Ureter (tissue), 1 donor: ENCODE measurements at regions not wholly inside any gene's neighbourhood (a gene's known extent, or its start where the extent isn't known, plus 50 kb on each side); places are given as distances from the start of the nearest gene placed in this dataset.
"Not testable (repeated sequence)": the region's sequence is repeated elsewhere in the genome, so short reads cannot be mapped to it uniquely, and the experiment has no call there.

ENCODE experiments used
- DNase-seq: peaks from one replicate; pipeline ENCODE4 v3.0.0-alpha.2; 2020; ENCODE audit warnings: low spot score
- donor health status: DM: yes; HTN: yes; CAD: no.

DNA sequence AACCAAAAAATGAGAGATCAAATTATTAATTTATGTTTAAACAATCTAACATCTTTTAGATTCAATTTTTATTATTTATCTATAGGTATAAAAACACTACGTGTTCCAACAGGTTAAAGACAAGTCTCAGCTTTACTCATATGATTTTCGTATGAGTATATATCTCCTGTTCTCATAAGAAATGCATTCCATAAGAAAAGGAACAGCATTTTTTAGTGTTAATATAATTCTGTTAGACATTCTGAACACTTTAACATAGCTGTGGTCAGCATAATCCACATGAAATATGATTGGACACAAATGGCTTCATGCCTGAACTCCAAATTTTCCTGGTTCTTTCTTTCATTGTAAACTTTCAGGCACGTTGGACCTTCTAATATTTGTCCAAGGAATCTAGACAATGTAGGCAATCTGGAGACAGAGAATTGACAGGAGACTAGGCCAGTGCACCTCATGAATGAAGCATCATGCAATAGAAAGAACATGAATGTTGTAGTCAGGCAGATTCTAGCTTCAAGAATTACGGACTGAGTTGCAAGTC is 1122.0 kb upstream of the ALCAM start:
- no peak for DNase-seq

DNA sequence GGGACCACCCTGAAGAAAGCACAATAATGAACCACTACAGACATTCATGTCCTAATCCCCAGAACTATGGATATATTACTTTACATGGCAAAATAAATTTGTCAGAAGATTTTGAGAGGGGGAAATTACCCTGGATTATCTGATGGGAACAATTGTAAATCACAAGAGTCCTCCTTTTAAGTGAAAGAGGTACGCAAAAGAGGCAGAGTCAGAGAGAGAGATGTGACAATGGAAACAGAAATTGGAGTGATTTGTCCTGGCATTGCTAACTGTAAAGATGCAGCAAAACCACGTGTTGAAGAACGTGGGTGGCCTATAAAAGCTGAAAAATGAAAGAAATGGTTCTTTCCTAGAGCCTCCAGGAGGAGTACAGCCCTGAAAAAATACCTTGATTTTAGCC is 1121.4 kb upstream of the ALCAM start:
- no peak for DNase-seq

DNA sequence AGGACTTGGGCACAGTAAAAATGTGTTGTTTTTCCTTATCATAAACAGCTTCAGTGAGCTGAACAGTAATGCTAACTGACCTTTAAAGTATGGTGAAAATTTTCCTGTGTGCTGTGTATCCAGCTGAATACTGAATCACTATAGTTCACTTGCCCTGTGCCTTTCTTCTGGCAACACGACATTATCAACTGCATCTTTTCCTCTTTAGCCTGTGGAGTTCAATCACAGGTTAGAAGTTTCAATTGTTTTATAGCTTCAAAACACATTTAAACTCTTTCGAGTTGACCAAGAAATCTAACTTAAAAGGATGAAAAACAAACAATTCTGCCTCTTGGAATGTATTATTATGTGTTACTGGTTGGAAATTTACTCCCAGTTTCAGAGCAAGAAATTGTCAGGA is 1120.7 kb upstream of the ALCAM start:
- DNase-seq, result no peak

DNA sequence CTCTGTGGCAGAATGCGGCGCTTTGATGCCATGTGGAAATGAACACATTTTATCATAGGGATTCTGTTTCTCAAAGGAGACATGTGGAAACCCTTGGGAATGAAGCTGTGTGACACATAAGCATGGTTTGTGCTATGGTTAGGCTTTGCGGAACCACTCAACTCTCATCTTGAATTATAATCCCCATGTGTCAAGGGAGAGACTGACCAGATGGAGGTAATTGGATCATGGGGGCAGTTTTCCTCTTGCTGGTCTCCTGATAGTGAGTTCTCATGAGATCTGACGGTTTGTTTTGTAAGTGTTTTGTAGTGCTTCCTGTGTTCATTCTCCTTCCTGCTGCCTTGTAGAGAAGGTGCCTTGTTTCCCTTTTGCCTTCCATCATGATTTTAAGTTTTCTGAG is 1109.2 kb upstream of the ALCAM start:
- DNase-seq, result no peak

DNA sequence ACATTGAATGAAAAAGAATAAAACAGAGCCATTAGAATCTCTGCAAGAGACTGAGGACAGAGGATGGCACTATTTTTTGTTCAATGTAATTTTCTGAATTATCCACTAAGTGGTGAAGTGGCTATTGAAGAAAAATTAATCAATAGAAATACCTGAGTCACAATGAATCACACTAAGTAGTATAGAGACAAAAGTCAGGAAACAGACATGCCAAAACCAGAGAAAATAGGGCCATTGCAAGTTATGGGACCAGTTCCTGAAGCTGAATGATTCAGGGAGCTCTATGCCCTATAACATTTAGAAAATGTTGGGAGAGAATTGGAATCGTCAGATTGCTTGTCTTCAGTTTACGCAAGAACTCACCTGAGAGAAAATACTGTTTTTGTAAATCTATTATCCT is 1103.2 kb upstream of the ALCAM start:
- DNase-seq, result no peak

DNA sequence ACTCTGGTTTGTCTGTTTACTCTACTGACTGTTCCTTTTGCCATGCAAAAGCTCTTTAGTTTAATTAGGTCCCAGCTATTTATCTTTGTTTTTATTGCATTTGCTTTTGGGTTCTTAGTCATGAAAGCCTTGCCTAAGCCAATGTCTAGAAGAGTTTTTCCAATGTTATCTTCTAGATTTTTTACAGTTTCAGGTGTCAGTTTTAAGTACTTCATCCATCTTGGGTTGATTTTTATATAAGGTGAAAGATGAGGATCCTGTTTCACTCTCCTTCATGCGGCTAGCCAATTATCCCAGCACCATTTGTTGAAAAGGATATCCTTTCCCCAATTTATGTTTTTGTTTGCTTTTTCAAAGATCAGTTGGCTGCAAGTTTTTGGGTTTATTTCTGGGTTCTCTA is 1100.5 kb upstream of the ALCAM start:
- not testable (repeated sequence) for DNase-seq

DNA sequence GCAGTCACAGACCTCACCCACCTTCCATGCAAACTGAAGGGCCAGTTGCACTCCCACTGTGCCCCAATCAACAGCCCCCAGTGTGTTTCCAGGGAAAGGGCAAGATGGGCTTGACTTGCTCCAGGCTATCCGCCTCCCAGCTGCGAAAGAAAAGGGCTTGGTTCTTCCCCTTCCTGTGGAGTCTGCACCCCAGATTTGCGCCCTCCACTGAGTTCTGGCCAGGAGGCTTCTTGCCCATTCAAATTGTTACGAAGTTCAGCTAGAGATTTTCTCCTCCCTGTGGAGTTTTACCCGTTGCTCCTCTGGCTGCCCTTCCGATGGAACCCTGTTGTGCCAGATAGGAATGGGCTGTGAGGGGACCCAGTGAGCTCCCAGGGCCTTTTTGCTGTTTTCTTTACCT is 1096.9 kb upstream of the ALCAM start:
- DNase-seq, result no peak

DNA sequence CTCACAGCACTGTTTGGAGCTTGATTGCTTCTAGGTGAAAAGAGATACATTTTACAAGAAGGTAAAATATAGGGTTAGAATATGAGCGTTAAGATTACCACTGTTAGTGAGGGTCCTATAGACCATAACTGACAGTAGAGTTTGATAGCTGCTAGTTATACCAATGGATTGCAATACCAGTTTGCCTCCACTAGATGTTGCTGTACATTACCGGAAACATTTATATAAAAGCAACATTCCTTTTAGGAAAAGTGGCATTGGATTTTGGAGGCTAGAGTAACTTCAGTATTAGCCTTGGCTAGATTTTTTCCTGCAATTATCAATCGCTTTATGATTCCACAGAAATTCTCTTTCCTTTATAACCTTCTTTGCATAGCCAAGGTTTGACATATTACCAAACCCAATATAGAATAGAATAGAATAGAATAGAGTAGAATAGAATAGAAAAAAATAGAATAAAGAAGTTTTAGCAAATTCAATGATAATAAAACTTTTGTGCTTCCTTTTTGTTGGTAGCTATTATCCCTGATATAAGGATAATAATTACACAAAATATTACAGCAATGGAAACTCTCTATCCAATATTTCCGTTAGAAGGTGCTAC is 1093.6 kb upstream of the ALCAM start:
- no peak for DNase-seq

DNA sequence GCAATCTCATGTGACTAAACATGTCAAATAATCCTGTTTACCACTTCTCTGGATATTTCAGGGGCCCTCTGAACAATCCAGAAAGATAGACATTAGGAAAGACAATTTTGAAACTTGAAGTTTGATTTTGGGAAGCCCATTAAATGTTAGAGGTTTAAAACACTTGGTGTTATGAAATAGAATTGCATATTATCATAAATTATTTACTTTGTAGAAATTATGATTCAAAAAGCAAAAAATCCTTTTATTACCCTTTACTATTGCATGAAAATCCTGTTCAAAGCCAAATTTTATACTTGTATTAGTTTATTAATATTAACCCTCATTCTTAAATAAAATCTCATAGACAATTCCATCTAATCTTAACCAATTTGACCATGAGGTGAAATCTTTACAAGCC is 1091.5 kb upstream of the ALCAM start:
- DNase-seq, result no peak

DNA sequence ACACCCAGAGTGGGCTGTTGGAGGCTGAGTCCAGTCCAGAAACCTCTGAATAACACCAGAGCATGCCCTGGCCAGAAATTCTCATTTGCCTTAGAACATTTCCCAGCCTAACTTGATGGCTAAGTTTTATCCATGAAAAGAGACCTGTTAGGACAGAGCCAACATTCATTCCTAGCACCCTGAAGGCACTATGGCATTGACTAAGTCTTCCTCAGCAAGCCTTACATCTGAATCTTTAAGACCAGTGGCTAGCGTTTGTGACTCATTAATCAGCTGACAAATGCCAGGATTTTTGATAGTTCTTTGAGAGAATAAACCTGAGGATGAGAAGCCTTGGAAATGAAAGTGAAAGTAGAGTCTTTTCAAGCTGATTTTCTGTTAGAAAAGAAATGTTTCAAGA is 1087.1 kb upstream of the ALCAM start:
- DNase-seq, result no peak

DNA sequence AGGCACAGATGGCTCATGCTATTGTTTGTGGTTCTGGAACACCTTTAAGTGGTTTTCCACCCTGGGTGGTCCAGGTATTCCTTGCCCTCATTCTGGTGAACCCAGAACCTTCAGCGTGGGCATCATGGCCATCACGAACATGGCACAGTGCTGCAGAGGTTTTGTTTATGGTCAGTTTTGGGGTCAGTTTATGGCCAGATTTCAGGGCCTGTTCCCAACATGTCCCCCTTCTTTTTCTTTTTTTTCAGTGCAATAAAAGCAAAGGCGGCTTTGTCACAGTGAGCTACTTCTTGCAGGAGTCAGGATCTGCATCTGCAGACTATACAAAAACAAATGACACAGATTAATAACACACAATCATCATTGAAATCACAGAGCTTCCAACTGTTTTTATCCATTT is 1085.0 kb upstream of the ALCAM start:
- DNase-seq, result no peak

DNA sequence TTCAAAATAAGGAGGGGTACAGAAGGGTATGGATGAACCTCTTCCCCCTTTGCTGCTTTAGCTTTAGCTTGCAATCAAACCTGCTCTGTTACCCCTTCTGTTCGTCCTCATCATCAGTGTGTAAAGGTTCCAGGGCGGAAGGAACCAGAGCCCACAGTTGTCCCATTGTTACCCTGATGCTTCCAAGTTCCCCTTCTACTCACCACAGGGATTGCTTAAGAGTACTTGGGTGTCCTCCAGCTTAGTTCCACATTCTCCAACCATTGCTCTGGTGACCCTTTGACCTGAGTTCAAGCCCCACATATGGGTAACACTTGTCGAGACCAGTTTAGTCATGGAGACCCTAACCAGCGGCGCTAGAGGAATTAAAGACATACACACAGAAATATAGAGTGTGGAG is 1080.1 kb upstream of the ALCAM start:
- no peak for DNase-seq

DNA sequence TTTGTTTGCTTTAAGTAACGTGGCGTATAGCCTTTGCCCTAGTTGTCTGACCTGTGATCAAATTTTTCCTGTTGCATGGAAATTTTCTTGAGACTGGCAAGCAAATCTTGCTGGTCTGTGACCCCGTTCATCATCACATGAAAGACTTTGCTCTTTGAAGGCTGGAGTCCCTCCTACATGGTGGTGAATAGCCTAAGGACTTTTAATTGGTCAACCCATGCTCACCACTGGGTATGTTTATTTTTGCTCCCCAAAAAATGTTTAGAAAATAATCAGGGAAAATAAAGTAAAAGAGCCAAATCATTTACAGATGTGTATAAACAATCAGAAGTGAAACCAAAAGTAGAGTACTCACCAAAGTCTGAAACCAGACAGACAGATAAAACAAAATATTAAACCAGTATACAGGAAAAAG is 1075.3 kb upstream of the ALCAM start:
- DNase-seq, result no peak

DNA sequence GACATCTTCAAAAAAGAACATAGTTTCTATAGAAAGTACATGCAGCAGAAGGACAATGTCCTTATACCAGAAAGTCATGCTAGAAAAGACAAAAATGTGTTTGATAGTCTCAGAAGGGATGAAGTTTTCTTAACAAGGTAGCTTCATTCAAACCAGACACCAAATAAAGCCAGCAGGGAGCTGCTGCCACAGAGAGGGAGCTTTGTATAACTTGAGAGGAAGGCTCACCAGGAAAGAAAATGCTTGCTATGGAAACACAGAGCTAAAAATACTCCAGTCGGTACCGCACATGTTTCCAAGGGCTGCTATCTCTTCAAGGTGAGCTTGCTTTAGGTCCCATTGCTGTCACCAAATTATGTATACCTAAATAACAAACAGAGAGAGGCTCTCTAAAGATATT is 1074.8 kb upstream of the ALCAM start:
- no peak for DNase-seq

DNA sequence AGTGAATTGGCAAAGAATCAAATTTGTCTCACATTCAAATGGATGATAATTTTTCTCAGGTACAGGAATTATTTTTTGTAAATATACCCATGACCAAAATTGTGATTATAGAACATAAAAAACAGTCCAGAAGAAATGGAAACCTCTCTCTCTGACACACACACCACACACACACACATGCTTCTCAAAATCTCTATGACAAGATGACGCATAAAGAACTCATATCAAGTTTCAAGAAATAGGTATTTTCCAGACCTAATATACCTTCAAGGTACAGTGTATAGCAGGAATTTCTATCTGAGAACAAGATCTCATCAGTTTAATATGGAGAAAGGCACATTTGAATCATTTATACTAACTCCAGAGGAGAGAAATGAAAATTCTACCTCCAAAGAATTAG is 1069.1 kb upstream of the ALCAM start:
- DNase-seq, result no peak

DNA sequence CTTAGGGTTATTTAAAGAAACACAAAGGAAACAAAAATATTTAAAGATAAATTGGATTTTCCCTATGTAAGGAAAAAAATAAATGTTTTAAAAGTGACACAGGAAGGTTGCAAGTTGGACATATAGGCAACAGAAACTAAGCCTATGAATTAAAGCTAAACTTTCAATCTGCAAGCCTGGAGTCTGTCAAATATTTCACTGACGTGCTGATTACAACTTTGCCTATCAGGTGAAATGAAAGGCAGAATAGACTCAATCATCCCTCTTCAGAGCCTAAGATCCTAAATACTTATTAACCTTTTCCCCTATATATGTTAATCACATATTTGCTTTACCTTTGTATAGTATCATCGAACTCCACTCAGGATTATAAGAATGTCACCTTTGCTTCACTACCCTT is 1068.0 kb upstream of the ALCAM start:
- no peak for DNase-seq

DNA sequence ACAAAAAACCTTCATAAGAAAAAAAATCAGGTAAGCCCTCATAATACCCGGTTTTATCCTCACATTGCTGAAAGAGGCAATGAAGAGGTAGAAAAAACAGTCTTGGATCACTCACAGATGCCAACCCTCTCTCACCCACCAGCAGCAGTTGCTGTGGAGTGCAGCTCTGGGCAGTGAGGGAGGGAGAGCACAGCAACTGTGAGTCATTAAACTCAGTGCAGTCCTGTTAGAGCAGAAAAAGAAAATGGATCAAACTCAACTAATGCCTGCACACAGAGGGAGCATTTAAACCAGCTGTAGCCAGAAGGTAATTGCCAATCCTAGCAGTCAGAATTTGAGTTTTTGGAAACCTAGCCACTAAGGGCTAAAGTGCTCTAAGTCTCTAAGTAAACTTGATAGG is 1050.6 kb upstream of the ALCAM start:
- no peak for DNase-seq

DNA sequence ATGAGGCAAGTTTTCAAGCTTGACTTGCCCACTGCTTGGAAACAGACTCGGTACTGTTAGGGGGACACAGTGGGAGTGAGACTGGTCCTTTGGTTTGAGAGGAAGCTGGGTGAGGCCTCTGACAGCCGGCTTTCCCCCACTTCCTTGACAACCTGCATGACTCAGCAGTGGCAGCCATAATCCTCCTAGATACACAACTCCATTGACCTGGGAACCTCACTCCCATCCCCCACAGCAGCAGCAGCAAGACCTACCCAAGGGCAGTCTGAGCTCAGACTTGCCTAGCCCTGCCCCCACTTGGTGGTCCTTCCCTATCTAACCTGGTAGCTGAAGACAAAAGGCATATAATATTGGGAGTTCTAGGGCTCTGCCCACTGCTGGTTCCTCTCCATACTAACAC is 1043.5 kb upstream of the ALCAM start:
- DNase-seq, result no peak

DNA sequence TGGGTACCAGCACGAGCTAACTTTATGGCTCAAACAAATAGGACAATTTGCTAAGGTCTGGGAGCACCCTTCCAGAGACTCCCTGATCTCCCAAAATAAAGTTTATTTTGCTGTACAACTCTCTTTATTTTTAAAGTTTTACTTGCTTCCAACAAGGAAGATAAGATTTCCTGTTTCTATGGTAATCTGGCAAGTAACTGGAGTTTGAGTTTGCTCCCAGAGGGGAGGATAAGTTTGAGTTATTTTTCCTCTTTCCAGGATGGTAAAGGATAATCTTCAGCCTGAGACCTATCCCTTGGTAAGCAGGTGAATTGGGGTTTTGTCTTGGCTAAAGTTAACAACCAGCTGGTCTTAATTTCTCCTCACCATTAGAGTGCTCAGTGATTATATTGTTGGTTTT is 1019.4 kb upstream of the ALCAM start:
- no peak for DNase-seq

DNA sequence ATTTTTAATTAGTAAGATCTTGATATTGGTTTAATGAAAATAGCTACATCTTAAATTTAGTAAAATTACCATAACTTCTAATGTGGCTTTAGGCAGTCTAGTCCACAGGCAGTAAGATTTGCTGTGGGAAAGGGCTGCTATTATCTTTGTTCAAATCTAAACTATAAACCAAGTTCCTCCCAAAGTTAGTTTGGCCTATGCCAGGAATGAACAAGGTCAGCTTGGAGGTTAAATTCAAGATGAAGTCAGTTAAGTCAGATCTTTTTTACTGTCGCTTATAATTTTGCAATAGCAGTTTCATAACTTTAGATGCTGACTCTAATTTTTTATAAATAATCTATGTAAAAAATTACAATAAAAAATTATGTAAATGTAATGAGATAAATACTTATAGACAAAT is 1016.9 kb upstream of the ALCAM start:
- no peak for DNase-seq

DNA sequence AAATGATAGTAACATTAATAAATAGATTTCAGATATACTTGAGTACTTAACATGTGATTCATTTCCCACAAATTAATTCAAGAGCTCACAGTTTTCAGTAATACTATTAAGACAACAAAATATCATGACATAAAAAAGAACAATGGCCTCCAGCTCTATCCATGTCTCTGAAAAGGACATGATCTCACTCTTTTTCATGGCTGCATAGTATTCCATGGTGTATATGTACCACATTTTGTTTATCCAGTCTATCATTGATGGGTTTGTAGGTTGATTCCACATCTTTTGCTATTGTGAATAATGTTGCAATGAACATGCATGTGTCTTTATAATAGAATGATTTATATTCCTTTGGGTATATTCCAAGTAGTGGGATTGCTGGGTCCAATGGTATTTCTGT is 1012.8 kb upstream of the ALCAM start:
- DNase-seq, result no peak

DNA sequence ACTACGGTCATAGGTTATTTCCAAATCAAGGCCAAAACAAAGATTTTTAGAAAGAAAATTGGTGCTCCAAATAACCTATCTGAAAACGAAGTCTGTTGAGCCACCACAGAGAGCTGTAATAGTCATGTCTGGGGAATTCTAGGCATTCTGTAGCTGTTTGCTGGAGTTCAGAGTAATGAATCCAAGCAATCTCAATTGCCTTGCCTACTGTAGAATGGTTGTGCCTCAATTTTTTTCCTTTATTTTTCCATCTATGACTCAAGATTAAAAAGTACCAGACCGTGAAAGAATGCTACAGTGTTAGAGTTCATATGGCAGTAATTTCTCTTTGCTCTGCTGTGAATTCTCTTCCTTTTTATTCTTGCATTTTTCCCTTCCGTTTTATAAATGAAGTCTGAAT is 1007.2 kb upstream of the ALCAM start:
- DNase-seq, result no peak

DNA sequence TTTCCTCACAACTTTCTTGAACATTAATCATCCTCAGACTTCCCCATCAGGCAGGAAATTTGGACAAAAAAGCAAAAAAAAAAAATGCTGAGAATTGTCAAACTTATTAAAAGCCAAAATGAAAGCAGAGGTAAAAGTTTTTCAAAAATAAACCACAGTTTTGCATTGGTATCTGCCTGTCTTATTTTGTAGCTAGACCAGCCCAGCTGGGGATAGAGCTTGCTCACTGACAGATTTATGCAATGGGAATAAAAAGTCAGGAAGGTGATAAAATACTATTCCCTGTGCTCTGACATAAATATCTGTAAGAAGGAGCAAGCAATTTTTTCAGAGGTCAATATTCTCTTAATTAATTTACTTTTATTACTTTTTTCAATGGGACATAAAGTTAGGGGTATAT is 1006.7 kb upstream of the ALCAM start:
- no peak for DNase-seq

DNA sequence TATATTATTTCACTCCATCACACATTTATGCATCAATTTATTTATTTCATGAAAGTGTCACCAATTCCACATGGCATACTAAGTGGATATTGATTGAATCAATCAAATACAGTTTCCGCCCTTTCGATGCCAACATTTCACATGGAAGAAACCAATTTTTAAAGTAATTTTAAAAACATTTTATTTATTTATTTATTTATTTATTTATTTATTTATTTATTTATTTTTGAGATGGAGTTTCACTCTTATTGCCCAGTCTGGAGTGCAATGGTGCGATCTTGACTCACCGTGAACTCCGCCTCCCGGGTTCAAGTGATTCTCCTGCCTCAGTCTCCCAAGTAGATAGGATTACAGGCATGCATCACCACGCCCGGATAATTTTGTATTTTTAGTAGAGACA is 1005.0 kb upstream of the ALCAM start:
- not testable (repeated sequence) for DNase-seq

DNA sequence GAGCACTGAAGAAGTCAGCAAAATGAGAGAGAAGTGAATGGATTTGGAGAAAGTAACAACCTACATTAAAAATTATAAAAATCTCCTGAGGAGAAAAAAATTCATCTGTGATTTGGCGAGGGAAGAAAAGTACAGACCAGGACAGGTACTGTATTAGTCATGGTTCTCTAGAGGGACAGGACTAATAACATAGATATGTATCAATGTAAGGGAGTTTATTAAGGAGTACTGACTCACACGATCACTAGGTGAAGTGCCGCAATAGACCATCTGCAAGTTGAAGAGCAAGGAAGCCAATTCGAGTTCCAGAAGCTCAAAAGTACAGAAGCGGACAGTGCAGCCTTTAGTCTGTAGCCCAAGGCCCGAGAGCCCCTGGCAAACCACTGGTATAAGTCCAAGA is 1004.4 kb upstream of the ALCAM start:
- DNase-seq, result no peak
